ENCODE measurements at regions not wholly inside any gene's neighbourhood (a gene's known extent, or its start where the extent isn't known, plus 50 kb on each side); places are given as distances from the start of the nearest gene placed in this dataset.

DNA sequence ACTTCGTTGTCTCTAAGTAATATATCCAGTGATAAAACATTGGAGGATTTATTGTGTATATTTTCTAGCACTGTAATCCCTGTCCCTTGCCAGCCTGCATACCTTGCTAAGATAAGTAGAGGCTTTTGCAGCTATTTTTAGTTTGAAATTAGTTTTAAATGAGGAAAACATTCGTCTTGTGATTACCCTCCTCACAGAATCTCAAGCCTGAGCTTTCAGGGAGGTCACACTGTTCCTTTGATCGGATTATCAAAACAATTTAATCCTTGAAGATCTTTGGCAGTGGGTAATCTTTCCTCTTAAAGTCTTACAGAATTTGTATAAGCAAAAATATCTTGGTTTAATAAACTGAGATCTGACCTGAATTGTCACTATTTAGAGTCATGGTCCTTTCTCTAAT is 897.0 kb upstream of the CELF2 start:
- no peak for DNase-seq

DNA sequence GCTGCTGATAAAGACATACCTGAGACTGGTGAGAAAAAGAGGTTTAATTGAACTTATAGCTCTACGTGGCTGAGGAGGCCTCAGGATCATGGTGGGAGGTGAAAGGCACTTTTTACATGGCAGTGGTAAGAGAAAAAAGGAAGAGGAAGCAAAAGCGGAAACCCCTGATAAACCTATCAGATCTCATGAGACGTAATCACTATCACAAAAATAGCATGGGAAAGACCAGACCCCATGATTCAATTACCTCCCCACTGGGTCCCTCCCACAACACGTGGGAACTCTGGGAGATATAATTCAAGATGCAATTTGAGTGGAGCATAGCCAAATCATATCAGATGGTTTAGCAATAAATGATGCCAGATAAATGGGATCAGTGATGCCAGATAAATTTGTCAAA is 892.0 kb upstream of the CELF2 start:
- DNase-seq = no peak

DNA sequence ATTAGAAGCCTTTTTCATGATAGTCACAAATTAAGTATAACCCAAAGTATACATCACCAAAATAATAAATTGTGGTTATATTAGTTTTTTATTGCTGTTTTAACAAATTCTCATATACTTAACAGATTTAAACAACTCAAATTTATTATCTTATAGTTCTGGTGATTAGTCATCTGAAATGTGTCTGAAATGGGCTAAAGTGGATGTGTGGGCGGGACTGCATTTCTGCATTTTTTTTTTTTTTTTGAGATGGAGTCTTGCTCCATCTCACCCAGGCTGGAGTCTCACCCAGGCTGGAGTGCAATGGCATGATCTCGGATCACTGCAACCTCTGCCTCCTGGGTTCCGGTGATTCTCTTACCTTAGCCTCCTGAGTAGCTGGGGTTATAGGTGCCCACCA is 891.5 kb upstream of the CELF2 start:
- no peak for DNase-seq

DNA sequence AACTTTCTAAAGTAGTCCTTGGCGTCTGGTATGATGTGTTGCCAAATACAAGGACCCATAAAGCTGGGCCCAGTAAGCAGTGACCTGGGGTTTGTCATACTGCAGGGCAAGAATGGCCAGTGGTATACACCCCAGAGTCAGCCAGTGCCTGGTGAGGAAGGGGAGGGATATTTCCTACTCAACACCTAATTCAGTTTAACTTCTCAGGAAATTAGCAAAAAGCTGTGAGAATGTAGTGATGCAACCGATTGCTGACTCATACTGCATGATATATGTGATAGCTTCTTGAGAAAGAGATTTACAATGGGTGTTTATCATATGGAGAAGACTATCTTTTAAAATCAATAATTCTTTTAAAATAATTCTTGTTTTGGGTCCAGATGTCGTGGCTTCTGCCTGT is 889.3 kb upstream of the CELF2 start:
- DNase-seq = no peak

DNA sequence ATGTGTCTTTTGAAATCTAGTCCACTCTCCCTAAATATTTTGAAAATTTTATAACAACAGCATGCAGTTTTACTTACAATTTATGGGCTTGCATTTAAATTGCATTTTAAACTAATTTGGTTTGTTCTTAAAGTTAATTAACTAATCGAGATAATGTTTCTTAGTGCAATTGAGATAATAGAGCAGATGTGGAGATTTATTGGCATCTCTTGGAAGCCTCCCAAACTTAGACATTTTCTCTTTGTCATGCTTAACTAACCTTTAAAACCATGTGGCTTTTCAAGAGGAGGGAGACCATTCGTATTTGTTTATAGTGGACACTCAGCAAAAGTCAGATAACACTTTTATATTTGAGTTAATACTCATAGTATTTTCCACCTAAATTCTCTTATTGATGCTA is 887.0 kb upstream of the CELF2 start:
- no peak for DNase-seq

DNA sequence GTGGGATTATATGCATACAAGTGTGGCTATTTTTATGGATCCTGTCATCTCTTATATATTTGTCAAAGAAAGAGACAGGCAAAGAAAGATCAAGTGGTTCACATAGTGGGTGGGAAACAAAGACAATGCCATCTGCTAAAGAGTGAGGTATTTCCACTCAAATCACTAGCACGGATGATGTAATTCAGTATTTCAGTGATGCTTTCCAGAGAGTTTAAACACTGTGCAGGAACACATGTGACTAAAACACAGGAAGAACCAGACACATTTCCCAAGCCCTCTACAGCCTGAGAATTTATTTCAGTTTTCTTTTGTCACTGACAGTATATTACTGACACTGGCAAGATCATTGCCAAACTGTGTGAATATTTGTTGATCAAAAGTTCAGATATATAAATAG is 885.7 kb upstream of the CELF2 start:
- no peak for DNase-seq

DNA sequence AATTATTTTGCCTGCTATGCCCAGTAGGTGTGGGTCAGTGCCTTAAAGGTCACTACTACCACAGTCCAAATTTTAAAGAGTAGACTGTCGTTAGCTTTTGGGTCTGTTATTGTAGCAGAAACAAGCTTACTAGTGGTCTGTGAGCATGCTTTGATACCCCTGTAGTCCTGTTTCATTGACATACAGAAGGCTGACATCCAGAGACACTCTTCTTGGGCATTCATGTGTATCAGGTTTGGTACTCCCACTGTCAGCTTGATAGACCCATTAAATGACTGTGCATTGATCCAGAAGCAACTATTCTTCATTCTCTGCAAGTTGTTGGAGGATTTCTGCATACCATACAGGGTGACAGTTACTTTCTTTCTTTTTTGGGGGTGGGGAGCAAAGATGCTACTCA is 884.4 kb upstream of the CELF2 start:
- DNase-seq = no peak

DNA sequence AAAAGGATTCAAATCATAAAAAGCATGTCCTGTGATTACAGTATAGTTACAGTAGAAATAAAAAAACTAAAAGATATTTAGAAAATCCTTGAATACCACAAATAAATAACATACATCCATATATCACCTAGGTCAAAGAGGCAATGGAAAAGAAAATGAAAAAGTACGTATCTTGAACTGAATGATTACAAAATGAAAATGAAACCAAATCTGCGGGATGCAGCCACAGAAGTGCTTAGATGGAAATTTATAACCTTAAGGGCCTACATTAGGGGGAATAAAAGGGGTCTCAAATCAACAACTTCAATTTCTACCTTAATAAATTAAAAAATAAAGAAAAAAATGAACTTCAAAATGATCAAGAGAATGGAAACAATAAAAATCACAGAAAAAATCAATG is 879.0 kb upstream of the CELF2 start:
- no peak for DNase-seq

DNA sequence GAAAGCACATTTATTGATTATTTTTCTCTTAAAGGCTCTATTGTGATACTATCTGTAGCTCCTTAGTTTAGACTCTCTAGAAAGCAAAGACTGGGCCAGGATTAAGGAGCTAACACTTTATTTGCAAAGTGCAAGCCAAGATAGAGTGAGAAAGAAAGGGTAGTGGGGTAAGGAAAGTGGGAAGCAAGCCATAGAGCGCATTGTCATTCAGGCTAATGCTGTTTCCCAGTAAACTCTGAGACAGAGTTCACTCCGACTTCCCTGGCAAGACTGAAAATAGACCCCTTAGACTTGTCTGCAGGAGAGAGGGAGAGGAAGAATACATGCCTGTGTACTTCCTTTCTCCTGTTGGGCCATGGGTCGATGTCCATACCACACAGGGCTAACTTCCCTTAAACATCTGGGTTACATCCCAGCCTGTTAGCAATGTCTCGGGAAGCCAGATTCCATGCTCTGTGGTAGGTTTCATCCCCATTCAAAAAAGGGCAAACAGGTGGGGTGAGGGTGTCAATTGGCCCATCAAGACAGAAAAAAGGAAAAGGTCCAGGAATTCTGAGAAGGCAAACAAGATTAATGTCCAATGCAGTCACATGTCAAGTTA is 875.8 kb upstream of the CELF2 start:
- DNase-seq = no peak

DNA sequence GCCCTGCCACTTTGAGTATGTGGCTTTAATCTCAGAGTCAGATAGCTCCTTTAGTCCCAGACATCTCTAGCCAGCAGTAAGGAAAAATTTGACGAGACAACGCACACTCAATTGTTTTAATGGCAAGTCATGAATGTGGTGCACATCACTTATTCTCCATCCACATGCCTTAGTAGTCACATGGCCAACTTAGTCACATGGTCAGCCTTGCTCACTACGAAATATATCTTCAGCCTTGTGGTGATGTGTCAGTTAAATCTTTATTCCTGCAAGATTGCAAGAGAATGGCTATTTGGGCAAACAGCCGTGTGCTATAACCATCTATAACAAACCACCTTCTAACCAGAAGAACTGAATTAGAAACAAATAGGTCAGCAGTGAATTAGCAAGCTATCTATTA is 871.1 kb upstream of the CELF2 start:
- no peak for DNase-seq

DNA sequence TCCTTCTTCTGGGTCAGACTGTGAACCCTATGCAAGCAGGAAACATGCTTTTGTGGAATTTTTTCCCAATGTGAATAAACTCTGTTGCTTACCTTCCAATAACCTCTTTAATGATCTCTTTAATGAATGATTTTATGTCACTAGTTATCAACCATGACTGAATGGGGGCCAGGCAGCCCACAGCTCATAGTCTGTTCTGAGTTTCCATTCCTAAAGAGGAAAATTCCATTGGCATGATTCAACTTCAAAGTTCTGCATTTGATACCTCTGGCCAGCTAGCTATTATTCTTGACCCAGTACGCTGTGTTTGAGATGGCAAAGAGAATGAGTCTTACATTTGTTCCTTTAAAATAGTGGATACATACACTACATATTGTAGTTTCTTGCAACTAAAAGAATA is 867.8 kb upstream of the CELF2 start:
- DNase-seq = no peak

DNA sequence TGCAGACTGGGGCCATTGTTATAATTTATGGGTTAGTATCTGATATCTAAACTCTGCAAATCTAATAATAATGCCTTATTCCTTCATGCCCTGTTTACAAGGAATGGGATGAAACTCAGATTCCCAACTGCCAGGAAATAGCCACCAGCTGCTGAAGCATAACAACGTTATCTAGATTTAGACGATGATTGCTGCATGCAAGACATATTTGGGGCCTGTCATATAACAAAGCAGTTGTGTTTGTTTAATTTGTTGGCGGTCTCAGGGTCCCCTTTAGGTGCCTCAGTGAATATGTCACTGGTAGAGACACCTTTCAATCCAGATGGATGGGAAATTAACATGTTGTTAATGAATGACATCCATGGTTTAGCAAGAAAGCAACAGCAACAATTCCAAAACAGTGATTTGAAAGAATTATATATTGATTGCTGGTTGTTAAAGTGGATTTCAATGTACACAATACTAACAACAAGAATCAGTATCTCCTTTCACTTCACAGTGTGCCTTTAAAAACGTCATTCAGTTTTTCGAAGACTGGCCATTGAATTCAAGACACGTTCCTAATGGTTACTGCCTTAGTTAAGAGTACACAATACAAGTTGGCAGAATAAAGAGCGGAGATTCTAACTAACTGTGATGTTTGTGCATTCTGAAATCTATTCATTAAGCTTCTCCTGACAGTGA is 860.6 kb upstream of the CELF2 start:
- DNase-seq = no peak

DNA sequence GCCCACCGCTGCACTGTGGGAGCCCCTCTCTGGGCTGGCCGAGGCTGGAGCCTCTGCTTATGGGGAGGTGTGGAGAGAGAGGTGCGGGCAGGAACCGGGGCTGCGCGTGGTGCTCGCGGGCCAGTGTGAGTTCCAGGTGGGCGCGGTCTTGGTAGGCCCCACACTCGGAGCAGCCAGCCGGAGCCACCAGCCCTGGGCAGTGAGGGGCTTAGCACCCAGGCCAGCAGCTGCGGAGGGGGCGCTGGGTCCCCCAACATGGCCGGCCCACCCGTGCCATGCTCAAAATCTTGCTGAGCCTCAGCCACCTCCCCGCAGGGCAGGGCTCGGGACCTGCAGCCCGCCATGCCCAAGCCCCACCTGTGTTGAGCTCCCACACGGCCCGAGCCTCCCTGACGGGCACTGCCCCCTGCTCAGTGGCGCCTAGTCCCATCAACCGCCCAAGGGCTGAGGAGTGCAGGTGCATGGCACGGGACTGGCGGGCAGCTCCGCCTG is 856.8 kb upstream of the CELF2 start:
- no peak for DNase-seq

DNA sequence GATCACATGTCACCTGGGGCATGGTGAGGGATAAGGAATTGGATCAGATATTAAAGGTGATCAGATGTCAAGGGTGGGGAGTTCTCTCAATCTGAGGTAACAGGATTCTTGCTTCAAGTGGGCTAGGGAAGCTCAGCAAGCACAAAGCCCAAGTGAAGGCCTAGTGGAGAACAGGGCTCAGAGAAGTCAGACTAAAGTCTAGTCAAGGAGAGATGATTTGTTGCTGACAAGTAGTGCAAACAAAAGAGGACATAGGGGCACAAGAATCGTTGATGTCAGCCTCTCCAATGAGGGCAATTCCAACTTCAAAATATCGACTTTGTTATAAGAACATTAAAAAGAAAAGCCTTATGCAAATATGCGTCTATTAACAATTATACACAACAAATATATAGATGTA is 852.8 kb upstream of the CELF2 start:
- no peak for DNase-seq

DNA sequence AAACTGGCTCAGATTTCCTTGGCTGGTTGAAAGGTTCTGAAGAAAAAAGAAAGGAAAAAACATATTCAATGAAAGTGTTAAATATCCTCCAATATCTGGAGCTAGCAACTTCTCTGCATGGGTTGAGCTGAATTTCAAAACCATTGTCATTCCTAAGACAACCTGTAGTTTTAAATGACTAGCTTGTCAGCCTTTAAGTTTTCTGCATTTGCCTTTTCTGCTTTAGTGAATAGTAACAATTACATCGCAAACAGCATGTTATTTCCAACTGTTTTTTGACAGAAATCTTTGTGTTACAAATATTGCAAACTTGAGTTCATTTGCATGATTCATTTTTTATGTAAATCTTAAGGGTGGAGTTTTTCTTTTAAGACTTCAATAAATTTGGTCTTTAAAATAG is 852.3 kb upstream of the CELF2 start:
- DNase-seq = no peak

DNA sequence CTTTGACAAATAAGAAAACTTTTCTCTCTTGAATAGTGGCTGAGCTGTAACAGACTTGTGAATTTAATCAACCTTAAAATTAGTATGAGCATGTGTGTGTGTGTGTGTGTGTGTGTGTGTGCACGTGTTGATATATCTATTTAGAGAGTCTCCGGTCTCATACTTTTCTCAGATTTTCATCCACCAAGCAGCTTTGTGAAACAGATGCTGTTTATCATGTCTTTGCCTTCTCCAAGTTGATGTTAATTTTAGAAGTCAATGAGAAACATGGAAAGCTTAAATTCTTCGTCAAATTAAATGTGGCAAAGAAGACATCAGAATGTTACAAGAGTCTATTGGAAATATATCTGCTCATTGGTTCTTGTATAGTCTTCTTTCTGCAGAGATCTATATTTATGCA is 839.2 kb upstream of the CELF2 start:
- DNase-seq = no peak

DNA sequence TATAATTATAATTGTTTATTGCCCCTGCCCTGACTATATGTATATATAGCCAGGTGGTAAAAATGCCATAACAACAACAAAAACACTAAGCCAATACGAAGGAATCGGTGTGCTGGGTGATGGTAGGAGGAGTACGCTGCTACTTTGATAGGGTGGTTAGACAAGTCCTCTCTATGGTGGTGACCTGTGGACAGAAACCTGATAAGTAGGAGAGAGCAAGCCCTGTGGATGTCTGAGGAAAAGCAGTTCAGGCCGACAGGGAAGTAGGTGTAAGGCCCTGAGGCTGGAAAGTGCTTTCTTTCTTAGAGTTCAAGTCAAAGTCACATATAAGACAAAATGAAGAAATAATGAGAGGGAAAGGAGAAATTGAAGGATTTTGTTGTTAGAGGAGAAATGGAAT is 823.8 kb upstream of the CELF2 start:
- no peak for DNase-seq

DNA sequence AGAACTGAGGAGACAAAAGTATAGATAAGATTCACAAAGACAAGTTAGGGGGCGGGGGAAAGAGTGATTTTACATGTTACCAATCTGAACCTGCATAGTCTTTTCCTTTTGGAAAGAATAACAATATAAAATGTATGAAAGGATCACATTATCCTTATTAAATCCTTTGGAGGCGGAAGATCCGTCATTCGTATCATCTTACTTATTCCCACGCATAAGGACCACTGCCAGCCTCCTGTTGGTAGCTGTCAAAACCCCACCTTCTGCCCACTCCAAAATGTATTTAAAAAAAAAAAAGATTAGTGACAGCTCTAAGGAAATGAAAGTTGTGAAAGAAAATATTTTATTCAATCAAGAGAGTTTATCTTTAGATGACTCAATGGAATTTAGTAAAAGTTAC is 821.0 kb upstream of the CELF2 start:
- DNase-seq = no peak

DNA sequence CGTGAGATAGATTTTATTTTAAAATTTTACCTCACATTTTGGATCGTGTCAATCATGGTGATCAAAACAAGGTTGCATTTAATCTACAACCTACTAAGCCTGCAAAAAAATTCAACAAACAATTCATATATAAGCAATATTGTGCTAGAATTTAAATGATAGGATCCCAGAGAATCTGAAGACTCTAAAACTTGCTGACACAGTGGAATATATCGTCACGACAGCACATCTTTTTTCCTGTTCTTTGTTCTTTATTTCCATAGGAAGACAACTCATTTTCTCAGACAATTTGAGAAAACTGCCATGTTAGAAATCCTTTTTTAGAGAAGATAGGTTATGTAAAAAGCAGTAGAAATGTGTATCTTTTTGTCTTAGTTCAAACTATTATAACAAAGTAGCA is 820.2 kb upstream of the CELF2 start:
- DNase-seq = no peak

DNA sequence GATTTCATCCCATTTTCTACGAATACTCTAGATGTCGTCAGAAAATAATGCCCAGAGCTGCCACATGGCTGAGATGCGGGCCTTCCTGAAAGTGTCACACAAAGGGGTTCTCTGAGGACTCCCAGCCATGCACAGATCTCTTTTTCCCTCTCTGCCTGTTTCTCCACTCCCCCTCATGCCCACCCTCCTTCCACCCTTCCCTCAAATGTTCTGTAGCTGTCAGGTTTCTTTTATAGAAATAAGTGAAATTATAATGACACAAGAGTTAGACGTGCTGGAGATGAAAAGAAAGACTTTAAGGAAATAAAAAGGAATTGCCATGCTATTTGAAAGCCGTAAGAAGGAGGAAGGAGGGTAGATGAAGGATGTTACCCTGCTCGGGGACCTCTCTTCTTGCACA is 819.3 kb upstream of the CELF2 start:
- DNase-seq = no peak

DNA sequence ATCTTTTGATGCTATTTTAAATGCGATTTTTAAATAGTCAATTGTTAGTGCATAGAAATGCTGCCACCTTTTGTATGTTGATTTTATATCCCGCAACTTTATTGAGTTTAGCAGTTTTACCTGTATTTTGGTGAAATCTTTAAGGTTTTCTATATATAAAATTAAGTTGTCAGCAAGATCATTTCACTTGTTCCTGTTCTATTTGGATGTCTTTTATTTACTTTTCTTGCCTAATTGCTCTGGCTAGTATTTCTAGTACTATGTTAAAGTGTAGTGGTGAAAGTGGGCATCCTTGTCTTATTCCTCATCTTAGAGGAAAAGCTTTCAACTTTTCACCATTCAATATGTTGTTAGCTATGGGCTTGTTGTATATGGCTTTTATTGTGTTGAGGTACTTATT is 813.3 kb upstream of the CELF2 start:
- DNase-seq = no peak

DNA sequence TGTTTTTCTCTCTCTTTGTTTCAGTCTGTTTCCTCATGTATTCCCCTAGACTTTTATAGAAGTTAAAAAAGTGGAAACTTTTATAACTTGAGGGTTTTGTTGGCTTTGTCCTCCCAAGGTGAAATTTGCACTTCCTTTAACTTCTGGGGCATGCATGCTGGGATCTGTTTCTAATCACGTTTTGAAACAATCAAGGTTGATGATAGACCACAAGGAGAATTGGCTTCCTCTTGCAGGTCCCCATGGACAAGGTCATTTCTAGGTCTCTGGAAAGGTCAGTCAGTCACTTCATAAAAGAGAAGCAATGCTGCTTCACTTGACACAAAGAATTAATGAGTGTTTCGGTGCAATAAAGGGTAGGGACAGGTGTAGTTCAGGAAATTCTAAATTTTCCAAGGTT is 811.8 kb upstream of the CELF2 start:
- DNase-seq = no peak

DNA sequence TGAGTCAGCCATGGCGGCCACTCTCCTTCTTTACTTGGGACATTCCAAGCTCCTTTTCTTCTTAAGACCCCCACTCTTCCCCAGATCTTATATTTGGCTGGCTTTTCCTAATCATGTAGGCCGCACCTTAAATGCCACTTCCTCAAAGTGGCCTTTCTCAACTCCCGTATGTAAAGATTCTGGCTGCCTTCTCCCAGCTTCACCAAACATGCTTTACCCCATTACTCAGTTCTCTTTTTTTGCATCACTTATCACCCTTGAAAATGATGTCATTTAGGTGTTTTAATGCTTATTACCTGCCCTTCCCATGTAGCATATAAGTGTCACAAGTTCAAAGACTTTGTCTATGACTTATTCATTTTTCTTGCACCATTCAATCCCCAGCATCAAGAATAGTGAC is 810.1 kb upstream of the CELF2 start:
- no peak for DNase-seq

DNA sequence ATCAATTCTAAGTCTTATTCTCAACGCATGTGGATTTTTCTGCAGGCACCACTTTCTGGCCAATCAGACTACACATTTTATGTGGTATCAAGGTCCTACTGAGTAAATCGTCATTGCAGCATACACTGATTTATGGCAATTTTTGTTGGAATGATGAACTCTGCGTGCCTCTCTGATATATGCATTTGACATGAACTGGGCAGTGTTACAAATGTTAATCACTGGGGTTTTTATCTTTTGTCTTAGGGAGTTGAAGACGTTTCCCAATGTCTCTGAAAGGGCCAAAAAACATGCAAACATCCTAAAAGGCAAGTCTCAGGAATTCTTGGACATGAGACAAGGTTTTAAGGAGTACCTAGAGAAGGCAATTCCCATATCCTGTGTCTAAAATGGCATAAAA is 809.5 kb upstream of the CELF2 start:
- DNase-seq = no peak

DNA sequence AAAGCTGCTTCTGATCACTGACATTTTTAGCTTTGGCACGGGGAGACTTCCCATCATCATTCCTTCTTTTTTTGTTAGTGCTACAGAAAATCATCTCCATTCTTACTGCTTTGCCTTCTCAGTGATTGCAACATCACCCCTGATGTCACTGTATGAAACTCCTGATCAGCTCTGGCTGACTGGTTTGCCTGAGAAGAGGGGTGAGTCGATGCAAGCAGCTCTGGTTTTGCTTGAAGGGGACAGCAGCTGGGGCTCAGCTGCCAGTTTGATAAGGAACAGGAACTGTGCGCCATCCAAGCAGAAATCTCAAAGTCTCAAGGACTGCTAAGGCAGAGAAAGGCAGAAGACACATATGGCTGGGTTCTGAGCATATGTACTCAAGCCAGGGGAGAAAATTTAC is 808.5 kb upstream of the CELF2 start:
- no peak for DNase-seq
